H1 (cell line): ENCODE measurements at regions not wholly inside any gene's neighbourhood (a gene's known extent, or its start where the extent isn't known, plus 50 kb on each side); places are given as distances from the start of the nearest gene placed in this dataset.

Experiments
- BACH1 ChIP-seq: IDR thresholded peaks from 2 replicates; pipeline ENCODE4 v1.6.1; 2012; ENCODE audit warnings: low read length, improper control_type of control experiment
- CEBPB ChIP-seq: IDR thresholded peaks from 2 replicates; pipeline ENCODE4 v1.6.1; 2012; ENCODE audit warnings: low read depth, low read length
- CREB1 ChIP-seq: IDR thresholded peaks from 2 replicates; pipeline ENCODE4 v1.6.1; 2012; ENCODE audit warnings: inconsistent platforms
- EGR1 ChIP-seq: IDR thresholded peaks from 2 replicates; pipeline ENCODE4 v1.6.1; 2011; ENCODE audit warnings: low read depth, low read length, borderline replicate concordance
- KDM4A ChIP-seq: IDR thresholded peaks from one replicate; pipeline ENCODE4 v1.7.1; 2012; ENCODE audit warnings: low read depth, mild to moderate bottlenecking, moderate library complexity, low read length, inconsistent platforms; ENCODE audit not compliant: severe bottlenecking
- POU5F1 ChIP-seq: IDR thresholded peaks from 2 replicates; pipeline ENCODE4 v1.6.1; 2011; ENCODE audit warnings: low read depth, mild to moderate bottlenecking, low read length, moderate library complexity
- RBBP5 ChIP-seq: IDR thresholded peaks from 2 replicates; pipeline ENCODE4 v1.7.1; 2012; ENCODE audit warnings: low read depth, mild to moderate bottlenecking, inconsistent platforms, low read length, moderate library complexity, borderline replicate concordance
- SUZ12 ChIP-seq: fragments of 200-600 bp; sonication (generic); IDR thresholded peaks from 2 replicates; pipeline ENCODE4 v1.6.1; 2012; ENCODE audit warnings: mild to moderate bottlenecking, inconsistent platforms, low read length, moderate library complexity, mixed read lengths
- USF2 ChIP-seq: IDR thresholded peaks from 2 replicates; pipeline ENCODE4 v1.6.1; 2011; ENCODE audit warnings: low read length, improper control_type of control experiment

DNA sequence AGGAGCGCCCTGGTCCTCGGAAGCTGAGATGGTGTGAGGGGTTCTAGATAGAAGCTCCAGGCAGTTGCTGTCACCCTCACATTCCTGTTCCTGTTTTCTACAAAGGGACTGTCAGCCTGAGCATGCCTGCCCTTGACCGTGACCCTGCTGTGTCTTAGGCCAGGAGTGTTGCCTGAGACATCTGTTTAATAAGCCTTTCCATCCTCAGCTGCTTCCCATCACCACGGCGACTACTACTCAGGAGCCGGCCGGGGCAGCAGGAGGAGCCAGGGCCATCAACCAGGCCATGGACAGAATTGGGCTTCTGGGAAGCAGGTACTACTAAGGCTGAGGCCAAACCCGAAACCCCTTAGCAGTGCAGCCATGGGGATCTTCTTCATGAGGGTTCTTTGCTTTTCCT is 151.4 kb downstream of the KATNIP start (continued):
- TF ChIP-seq KDM4A: no peak
- TF ChIP-seq SUZ12: no peak
- no peak for TF ChIP-seq RBBP5
- no peak for TF ChIP-seq POU5F1
- no peak for TF ChIP-seq CREB1
- TF ChIP-seq BACH1: no peak
- no peak for TF ChIP-seq CEBPB
- TF ChIP-seq USF2: no peak
- no peak for TF ChIP-seq EGR1
